ENCODE measurements at regions not wholly inside any gene's neighbourhood (a gene's known extent, or its start where the extent isn't known, plus 50 kb on each side); places are given as distances from the start of the nearest gene placed in this dataset.

- DNase-seq (ENCODE audit: low spot score): no peak
These were observed 515.3 kb downstream of the DSC3 start for GRCh38 chr18:30527226-30527625.

GRCh38 chr18:30522288-30522929 is 520.1 kb downstream of the DSC3 start:
- no peak for DNase-seq (ENCODE audit: low spot score)

GRCh38 chr18:30514059-30514458 is 528.5 kb downstream of the DSC3 start:
- DNase-seq (ENCODE audit: low spot score): no peak

DNA sequence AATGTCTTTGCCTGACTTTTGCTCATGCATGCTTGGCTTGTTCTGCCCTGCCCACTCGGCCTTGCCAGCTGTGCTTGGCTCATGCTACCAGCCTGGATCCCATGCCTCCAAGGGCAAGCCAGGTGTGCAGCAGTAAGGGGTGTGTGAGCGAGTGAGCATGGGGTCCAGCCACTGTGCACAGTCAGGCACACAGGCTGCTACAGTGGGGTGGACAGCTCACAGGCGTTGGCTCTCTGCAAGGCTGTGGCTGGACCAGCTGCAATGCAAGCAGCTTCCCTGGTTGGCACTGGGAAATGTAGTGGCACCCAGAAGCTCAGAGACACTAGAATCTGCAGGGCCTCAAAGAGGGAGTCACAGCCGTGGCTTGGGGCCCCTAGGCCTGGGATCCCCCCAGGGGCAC is 529.7 kb downstream of the DSC3 start:
- DNase-seq (ENCODE audit: low spot score): no peak

DNA sequence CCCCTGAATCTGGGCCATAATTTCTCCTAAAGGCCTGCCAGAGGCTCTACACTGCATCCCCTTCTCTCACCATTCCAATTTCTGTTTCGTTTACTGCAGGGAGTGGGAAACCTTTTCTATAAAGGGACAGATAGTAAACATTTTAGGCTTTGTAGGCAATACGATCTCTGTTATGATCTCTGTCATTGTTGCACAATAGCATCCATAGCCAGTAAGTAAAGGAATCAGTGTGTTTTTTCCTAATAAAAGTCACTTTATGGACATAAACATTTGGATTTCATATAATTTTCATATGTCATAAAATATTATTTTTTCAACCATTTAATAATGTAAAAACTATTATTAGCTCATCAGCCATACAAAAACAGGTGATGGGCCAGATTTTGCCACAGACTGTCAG is 531.7 kb downstream of the DSC3 start:
- no peak for DNase-seq (ENCODE audit: low spot score)

DNA sequence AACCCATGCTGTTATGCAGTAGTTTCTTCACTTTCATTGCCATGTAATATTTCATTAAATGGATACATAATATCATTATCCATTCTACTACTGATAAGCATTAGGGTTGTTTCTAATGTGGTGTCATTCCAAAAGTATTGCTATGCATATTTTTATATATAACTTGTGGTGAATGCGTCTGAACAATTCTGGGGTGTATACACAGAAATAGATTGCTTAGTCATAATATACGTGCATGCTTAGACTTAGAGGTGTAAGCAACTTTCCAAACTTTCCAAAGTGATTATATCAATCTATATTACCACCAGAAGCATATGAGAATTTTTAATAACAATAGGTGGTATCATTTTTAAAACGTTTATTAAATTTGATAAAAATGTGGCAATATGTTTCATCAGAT is 540.9 kb downstream of the DSC3 start:
- DNase-seq (ENCODE audit: low spot score): no peak

DNA sequence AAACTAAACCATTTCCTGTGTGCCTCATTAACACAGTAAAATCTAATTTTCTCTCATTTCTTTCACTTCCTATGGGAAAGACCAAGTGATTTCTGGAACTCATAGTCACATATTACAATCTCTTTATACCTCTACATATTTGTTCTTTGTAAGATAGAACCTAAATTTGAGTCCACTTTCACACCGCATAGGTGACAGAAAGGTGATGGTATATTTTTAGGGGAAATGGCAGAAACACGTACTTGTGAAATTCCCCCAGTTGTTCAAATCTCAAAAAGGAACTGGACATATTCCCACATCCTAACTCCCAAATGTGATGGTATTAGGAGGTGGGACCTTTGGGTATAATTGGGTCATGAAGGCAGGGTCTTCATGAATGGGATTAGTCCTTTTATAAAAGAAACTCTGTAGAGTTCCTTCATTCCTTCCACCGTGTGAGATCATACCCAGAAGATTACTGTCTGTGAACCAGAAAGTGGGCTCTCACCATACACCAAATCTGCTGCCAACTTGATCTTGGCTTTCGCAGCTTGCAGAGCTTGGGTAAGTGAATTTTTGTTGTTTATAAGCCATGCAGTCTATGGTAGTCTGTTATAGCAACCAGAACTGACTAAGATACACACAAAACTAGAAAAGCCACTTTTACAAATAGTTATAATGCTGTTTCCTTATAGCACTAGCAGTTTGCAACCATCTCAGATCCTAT is 542.1 kb downstream of the DSC3 start:
- DNase-seq (ENCODE audit: low spot score): no peak

DNA sequence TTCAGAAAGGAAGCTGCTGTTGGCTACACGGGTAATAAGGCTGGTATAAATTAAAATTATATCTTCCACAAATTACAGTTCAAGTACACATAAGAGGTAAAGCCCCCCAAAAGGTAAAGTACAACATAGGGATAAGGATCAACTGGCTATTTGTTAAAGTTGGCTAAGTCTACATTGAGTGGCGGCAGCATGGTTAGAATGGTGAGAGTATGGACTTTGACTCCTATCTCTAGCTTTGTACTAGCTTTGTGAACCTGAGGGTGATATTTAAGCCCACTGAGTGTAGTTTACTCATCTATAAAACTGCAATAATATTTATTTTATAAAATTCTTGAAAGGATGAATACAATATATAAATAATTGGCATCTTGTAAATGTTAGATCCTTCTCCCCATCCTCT is 542.8 kb downstream of the DSC3 start:
- no peak for DNase-seq (ENCODE audit: low spot score)

- no peak for DNase-seq (ENCODE audit: low spot score)
These were observed 549.9 kb downstream of the DSC3 start for GRCh38 chr18:30492552-30493129.

DNA sequence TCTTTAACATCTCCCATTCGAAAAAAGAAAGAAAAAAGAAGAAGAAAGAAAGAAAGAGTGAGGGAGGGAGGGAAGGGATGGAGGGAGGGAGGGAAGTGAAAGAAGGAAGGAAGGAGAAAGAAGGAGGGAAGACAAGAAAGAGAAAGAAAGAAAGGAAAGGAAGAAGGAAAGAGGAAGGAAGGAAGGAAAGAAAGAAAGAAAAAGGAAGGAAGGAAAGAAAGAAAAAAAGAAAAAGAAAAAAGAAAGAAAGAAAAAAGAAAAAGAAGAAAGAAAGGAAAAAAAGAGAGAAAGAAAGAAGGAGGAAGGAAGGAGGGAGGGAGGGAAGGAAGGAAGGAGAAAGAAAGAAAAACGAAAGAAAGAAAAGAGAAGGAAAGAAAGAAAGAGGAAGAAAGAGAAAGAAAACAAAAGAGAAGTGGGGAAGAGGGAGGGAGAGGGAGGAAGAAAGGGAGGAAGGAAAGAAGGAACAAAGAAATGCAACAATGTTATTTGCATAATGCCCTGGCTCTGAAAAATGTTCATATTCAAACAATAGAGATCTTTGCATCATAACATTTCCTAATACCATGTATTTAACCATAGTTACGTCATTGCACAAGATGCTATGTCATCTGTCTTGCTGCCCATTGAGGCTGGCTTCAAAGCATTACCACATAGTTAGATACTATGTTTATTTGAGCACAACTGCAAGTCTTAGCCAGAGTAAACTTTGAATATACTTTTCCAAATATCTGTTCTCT is 550.6 kb downstream of the DSC3 start:
- no peak for DNase-seq (ENCODE audit: low spot score)

- DNase-seq (ENCODE audit: low spot score): no peak
These were observed 552.5 kb downstream of the DSC3 start for GRCh38 chr18:30489890-30490643.

DNA sequence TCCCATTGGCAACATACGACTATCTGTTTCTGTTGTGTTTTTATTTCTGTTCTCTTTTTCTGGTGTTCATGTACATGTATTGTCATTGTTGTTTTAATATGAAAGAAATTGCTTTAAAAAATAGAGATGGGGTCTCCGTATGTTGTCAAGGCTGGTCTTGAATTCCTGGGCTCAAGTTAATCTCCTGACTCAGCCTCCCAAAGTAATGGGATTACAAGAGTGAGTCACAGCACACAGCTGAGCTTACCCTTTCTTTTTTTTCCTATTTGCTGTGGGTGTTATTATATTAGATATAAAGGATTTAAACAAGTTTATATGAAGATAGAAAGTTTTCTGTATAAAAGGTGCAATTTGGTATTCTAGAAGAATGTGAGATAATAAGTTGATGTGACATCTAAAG is 554.6 kb downstream of the DSC3 start:
- DNase-seq (ENCODE audit: low spot score): no peak

GRCh38 chr18:30486856-30487255 is 555.7 kb downstream of the DSC3 start:
- DNase-seq (ENCODE audit: low spot score): no peak

DNA sequence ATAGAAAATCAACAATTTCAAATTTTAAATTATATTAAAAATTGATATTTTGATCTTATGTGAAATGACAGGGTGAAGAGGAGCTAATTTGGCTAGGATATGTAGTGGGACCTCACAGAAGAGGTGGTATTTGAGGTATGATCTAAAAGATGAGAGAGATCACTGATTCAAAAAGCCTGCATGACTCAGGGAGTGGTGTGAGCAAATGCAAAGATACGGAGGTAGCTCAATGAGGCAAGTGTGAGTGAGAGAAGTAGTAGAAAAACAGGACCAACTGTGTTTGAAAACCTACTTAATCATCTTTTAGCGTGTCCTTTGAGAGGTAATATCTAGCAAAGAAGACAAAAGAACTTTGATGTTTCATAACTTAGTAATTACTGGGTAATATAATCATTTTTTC is 557.5 kb downstream of the DSC3 start:
- no peak for DNase-seq (ENCODE audit: low spot score)

- no peak for DNase-seq (ENCODE audit: low spot score)
These were observed 560.7 kb downstream of the DSC3 start for GRCh38 chr18:30481871-30482270.

GRCh38 chr18:30469091-30469490 is 573.5 kb downstream of the DSC3 start:
- no peak for DNase-seq (ENCODE audit: low spot score)

- DNase-seq (ENCODE audit: low spot score): no peak
These were observed 577.4 kb downstream of the DSC3 start for GRCh38 chr18:30465096-30465495.

GRCh38 chr18:30457156-30457555 is 585.4 kb downstream of the DSC3 start:
- no peak for DNase-seq (ENCODE audit: low spot score)

DNA sequence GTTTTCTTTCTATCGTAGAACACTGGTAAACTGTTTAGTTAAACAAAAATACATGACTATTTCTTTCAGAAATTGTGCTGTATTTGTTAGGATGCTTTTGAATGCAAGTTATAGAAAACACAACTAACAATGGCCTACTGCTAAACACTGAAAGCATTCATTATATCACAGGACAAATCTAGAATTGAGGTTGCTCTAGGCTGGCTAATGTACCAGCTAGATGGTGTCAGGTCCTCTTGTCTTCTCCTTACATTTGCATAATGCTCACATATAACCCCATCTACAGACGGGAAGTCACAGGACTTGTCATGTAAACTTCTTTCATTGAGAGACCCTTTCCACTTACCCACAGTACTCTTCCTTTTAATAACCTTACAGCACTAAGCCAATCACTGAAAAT is 586.8 kb downstream of the DSC3 start:
- no peak for DNase-seq (ENCODE audit: low spot score)

GRCh38 chr18:30454920-30455319 is 587.6 kb downstream of the DSC3 start:
- DNase-seq (ENCODE audit: low spot score): no peak

DNA sequence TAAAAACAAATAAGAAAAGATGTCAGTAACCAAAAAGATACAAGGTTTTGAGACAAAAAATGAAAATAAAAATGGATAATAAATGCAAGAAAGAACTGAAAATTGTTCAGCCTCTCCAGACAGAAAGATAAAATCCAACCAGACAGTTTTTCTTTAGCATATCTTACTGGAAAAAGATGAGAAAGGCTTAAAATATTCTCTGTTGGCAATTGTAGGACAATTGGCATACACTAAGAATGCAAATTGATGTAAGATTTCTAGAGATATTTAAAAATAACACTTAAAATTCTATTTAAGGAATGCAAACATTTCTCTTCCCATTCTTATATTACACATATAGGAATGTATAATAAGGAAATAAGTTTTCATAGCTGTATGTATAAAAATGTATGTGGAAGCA is 590.6 kb downstream of the DSC3 start:
- no peak for DNase-seq (ENCODE audit: low spot score)

DNA sequence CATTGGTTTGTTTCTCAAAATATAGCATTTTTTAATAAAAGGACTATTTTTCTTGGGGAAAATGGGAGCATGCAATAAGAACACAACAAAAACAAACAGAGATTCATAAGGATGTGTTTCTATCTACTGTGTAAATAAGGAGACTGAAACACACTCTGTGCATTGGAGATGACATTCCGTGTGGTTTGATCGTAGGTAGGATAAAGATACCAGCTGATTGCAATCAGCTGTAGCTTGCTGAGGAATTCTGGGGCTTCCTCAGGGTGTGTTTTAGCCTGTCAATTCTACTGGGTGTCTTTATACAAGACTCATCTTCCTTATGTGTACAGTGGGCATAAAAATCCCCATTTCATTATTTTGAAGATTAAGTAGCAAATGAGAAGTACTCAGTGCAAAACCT is 591.6 kb downstream of the DSC3 start:
- no peak for DNase-seq (ENCODE audit: low spot score)
